ENCODE measurements at regions not wholly inside any gene's neighbourhood (a gene's known extent, or its start where the extent isn't known, plus 50 kb on each side); places are given as distances from the start of the nearest gene placed in this dataset.

- no peaks in the 10 kb centered on the region for H3K27me3 ChIP-seq
- no peak for TF ChIP-seq POLR2A (IDR thresholded peaks at IDR 0.05)
- TF ChIP-seq, protein P1, sequence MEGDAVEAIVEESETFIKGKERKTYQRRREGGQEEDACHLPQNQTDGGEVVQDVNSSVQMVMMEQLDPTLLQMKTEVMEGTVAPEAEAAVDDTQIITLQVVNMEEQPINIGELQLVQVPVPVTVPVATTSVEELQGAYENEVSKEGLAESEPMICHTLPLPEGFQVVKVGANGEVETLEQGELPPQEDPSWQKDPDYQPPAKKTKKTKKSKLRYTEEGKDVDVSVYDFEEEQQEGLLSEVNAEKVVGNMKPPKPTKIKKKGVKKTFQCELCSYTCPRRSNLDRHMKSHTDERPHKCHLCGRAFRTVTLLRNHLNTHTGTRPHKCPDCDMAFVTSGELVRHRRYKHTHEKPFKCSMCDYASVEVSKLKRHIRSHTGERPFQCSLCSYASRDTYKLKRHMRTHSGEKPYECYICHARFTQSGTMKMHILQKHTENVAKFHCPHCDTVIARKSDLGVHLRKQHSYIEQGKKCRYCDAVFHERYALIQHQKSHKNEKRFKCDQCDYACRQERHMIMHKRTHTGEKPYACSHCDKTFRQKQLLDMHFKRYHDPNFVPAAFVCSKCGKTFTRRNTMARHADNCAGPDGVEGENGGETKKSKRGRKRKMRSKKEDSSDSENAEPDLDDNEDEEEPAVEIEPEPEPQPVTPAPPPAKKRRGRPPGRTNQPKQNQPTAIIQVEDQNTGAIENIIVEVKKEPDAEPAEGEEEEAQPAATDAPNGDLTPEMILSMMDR (IDR thresholded peaks at IDR 0.05 in 4 of 5, conservative IDR thresholded peaks at IDR 0.05 in 1 of 5): no peak
- H3K4me1 ChIP-seq: no peaks in the 10 kb centered on the region
- no peak for ATAC-seq
- no peak overlapping the region for H3K27ac ChIP-seq
- H3K4me3 ChIP-seq: no peak overlapping the region
- no peaks in the 10 kb centered on the region for H3K9me3 ChIP-seq
- no peaks in the 10 kb centered on the region for H3K36me3 ChIP-seq
- no peak for DNase-seq
- intact Hi-C loops (cut with DNase I; ENCODE audit: low total_unique reads) (no loop called here), in situ Hi-C loops (cut with MboI; ENCODE audit: low sequenced_read_pairs in 4 of 4) (no loop called here)
Measured at GRCh38 chr2:220513573-220514288, 886.3 kb downstream of the SLC4A3 start.

DNA sequence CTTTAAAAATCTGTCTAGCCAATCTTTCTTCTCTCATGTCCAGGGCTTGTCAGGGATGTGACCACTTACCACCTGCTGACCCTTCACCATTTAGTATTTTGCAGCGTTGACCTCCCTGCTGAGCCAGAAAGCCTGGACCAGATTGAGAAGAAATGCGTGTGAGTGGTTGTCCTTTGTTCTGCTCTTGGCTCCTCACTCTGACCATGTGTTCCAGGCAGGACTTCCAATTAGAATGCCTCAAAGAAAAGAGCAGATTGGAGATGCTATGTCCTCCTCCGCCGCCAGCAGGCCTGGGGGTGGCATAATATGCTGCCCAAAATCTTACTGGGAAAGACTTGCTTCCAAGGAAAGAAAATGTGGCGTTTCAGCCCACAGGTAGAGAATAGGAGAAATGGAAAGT, 894.1 kb downstream of the SLC4A3 start:
- H3K4me3 ChIP-seq: no peak overlapping the region
- H3K27me3 ChIP-seq: no peaks in the 10 kb centered on the region
- in situ Hi-C loops (cut with MboI; ENCODE audit: low sequenced_read_pairs in 4 of 4) (no loop called here), intact Hi-C loops (cut with DNase I; ENCODE audit: low total_unique reads) (no loop called here)
- DNase-seq (no peak), ATAC-seq (no peak)
- TF ChIP-seq POLR2A (IDR thresholded peaks at IDR 0.05): no peak
- TF ChIP-seq, protein P1 (IDR thresholded peaks at IDR 0.05 in 4 of 5, conservative IDR thresholded peaks at IDR 0.05 in 1 of 5): no peak
- no peaks in the 10 kb centered on the region for H3K9me3 ChIP-seq
- H3K4me1 ChIP-seq: no peaks in the 10 kb centered on the region
- H3K36me3 ChIP-seq: no peaks in the 10 kb centered on the region
- no peak overlapping the region for H3K27ac ChIP-seq

DNA sequence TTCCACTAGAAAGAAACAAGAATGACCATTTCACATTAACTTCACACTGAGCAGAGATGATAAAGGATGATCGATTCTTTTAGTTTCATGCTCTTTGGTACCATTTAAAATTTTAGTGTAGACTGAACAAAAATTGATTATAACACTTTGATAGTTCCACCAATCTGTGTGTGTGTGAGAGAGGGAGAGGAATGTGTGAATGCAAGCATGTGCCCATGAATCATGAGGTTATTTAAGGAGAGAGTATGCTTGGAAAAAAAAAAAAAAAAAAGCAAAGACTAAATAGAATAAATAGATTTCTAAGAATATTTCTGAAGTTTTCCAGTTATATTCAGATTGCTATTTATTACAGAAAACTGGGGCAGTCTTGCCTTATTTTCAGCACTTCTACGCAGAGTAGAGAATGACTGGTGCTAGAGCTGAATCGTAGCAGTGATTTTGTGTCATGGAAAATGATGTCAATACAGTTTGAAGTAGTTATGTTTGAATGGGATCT, 900.8 kb downstream of the SLC4A3 start:
- H3K27ac ChIP-seq: no peak overlapping the region
- DNase-seq (no peak), ATAC-seq (no peak)
- intact Hi-C loops (cut with DNase I; ENCODE audit: low total_unique reads): no loop called here
- H3K4me3 ChIP-seq: no peak overlapping the region
- H3K9me3 ChIP-seq: no peaks in the 10 kb centered on the region
- no peaks in the 10 kb centered on the region for H3K4me1 ChIP-seq
- TF ChIP-seq POLR2A (IDR thresholded peaks at IDR 0.05): no peak
- TF ChIP-seq, protein P1 (IDR thresholded peaks at IDR 0.05 in 4 of 5, conservative IDR thresholded peaks at IDR 0.05 in 1 of 5): no peak
- H3K27me3 ChIP-seq: no peaks in the 10 kb centered on the region
- in situ Hi-C loops (cut with MboI; ENCODE audit: low sequenced_read_pairs in 4 of 4): no loop called here
- no peaks in the 10 kb centered on the region for H3K36me3 ChIP-seq

GRCh38 chr2:220531216-220531615, 903.8 kb downstream of the SLC4A3 start:
- Histone ChIP-seq H3K27me3 (no peaks in the 10 kb centered on the region), H3K4me1 (no peaks in the 10 kb centered on the region), H3K4me3 (no peak overlapping the region), H3K36me3 (no peaks in the 10 kb centered on the region), H3K27ac (no peak overlapping the region), H3K9me3 (no peaks in the 10 kb centered on the region)
- ATAC-seq (no peak), DNase-seq (no peak)
- in situ Hi-C loops (cut with MboI; ENCODE audit: low sequenced_read_pairs in 4 of 4) (no loop called here), intact Hi-C loops (cut with DNase I; ENCODE audit: low total_unique reads) (no loop called here)
- TF ChIP-seq, protein P1 (IDR thresholded peaks at IDR 0.05 in 4 of 5, conservative IDR thresholded peaks at IDR 0.05 in 1 of 5): no peak
- no peak for TF ChIP-seq POLR2A (IDR thresholded peaks at IDR 0.05)

DNA sequence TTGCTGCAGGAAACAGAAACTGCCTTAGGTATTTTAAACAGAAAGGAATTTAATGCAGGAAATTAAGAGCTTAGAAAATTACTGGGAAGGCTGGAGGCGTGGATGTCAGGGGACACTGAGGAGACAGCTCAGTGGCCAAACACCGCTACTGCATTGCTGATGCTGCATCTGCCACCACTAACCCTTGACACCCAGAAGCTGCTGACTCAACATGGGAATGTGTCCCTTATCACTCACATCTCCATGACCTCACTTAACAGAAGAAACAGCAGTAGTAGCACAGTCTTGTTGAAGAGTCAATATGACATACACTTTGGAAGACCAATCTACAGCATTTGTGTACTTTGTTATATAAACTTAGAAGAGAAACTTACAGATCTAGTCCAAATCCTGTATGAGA, 906.1 kb downstream of the SLC4A3 start:
- H3K4me3 ChIP-seq: no peak overlapping the region
- ATAC-seq (no peak), DNase-seq (no peak)
- TF ChIP-seq POLR2A (IDR thresholded peaks at IDR 0.05): no peak
- TF ChIP-seq, protein P1 (IDR thresholded peaks at IDR 0.05 in 4 of 5, conservative IDR thresholded peaks at IDR 0.05 in 1 of 5): no peak
- H3K9me3 ChIP-seq: no peaks in the 10 kb centered on the region
- H3K27me3 ChIP-seq: no peaks in the 10 kb centered on the region
- H3K4me1 ChIP-seq: no peaks in the 10 kb centered on the region
- no peaks in the 10 kb centered on the region for H3K36me3 ChIP-seq
- in situ Hi-C loops (cut with MboI; ENCODE audit: low sequenced_read_pairs in 4 of 4): no loop called here
- no peak overlapping the region for H3K27ac ChIP-seq
- intact Hi-C loops (cut with DNase I; ENCODE audit: low total_unique reads): no loop called here

All from gastrocnemius medialis (tissue), 4 donors.